D341Med (cell line): ENCODE measurements at regions not wholly inside any gene's neighbourhood (a gene's known extent, or its start where the extent isn't known, plus 50 kb on each side); places are given as distances from the start of the nearest gene placed in this dataset.

Experiments used
- DNase-seq: peaks from one replicate; pipeline ENCODE4 v3.0.0; 2012; ENCODE audit warnings: low spot score

- DNase-seq, result no peak
Observed at GRCh38 chr2:104447831-104448434, 406.0 kb upstream of the POU3F3 start.

- DNase-seq, result no peak
Observed at GRCh38 chr2:104448661-104449440, 405.1 kb upstream of the POU3F3 start.

GRCh38 chr2:104452558-104452957 is 401.4 kb upstream of the POU3F3 start:
- DNase-seq, result no peak

- DNase-seq, result no peak
Observed at GRCh38 chr2:104462731-104463130, 391.2 kb upstream of the POU3F3 start.

- DNase-seq, result no peak
Observed at GRCh38 chr2:104465981-104466380, 387.9 kb upstream of the POU3F3 start.

DNA sequence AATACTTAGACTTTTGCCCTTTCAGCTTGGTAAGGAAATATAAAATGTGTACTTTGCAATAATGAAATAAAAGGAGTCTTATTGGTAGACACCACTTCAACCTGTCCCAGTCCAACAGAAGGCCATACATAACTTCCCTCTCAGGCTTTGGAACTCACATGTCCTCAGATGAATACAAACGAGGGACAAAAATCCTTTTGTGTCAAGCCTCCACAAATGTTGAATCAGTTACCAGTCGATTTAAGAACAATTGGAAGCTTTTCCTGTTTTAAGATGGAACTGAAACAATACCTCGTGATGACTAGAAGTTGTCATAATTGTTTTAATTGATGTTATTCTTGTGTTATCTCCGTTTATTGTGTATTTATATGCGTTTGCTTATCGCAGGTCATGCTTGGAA is 385.1 kb upstream of the POU3F3 start:
- no peak for DNase-seq

DNA sequence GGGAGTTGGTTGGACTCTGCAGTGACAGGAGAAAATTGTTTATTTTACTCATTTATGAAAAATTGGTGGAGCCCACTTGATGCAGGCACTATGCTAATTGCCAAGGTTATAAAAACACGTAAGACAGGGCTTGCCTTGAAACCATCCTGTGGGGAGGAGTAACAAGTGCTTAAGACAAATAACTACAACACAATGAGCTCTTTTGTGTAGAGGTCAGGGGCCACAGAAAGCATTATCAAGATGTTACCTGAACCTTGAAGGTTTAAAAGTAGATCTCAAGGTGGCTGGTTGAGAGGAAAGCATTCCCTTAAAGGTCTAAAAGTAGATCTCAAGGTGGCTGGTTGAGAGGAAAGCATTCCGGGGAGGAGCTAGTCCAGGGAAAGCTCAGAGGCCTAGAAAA is 381.8 kb upstream of the POU3F3 start:
- no peak for DNase-seq

GRCh38 chr2:104473546-104473945 is 380.4 kb upstream of the POU3F3 start:
- no peak for DNase-seq

GRCh38 chr2:104474716-104475115 is 379.2 kb upstream of the POU3F3 start:
- DNase-seq, result no peak

- no peak for DNase-seq
Observed at GRCh38 chr2:104476075-104476474, 377.8 kb upstream of the POU3F3 start.

- DNase-seq, result no peak
Observed at GRCh38 chr2:104476563-104476988, 377.3 kb upstream of the POU3F3 start.

- no peak for DNase-seq
Observed at GRCh38 chr2:104481341-104481740, 372.6 kb upstream of the POU3F3 start.

DNA sequence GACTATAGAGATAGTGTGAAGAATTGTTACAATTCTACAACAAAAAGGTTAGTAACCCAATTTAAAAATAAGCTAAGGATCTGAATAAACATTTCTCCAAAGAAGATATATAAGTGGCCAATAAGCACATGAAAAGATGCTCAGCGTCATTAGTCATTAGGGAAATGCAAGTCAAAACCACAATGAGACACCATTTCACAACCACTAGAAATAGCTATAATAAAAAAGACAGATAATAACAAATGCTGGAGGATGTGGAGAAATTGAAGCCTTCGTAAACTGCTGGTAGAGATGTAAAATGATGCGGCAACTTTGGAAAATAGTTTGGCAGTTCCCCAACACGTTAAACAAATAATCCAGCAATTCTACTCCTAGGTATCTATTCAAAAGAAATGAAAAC is 366.5 kb upstream of the POU3F3 start:
- DNase-seq, result no peak

GRCh38 chr2:104493698-104494097 is 360.2 kb upstream of the POU3F3 start:
- no peak for DNase-seq

DNA sequence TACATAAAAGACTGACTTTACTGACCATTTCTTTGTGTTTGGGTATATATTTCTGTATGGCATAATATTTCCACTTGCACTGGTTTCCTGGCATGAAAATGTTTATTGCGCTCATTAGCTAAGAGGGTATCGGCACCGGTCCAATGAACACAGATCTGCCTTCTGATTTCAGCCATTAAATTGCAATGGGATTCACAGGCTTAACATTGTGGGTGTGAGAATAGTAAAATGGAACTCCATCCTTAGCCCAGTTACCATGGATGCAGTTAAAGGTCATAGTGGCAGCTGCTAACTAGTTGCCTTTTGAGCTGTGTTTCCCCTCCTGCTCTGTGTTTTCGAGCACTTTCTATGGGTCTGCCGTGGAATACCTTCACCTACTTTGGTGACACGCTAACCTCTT is 352.6 kb upstream of the POU3F3 start:
- DNase-seq, result no peak

DNA sequence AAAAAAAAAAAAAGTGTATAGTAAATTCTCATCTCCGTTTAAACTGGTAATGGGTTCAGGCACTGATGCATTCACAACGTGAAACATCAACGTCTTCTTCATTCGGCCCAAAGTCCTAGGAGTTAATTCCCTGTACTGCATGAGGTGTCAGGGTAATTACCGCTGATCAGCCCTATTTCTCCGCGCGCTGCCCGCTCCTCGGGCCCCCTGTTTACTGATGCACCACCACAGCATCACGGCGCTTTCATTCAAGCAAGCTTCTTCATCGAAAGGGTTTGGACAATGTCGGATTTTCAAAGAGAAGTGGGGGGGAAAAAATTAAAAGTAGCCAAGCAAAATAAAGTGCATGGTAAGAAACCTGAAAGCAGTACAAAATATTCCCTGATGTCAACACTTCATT is 352.0 kb upstream of the POU3F3 start:
- DNase-seq, result no peak

GRCh38 chr2:104502901-104503300 is 351.0 kb upstream of the POU3F3 start:
- no peak for DNase-seq

GRCh38 chr2:104504331-104505073 is 349.4 kb upstream of the POU3F3 start:
- no peak for DNase-seq

GRCh38 chr2:104518256-104518655 is 335.7 kb upstream of the POU3F3 start:
- DNase-seq, result no peak

- DNase-seq, result no peak
Observed at GRCh38 chr2:104521247-104521646, 332.7 kb upstream of the POU3F3 start.

- DNase-seq, result no peak
Observed at GRCh38 chr2:104523921-104524320, 330.0 kb upstream of the POU3F3 start.

GRCh38 chr2:104528101-104528500 is 325.8 kb upstream of the POU3F3 start:
- no peak for DNase-seq

DNA sequence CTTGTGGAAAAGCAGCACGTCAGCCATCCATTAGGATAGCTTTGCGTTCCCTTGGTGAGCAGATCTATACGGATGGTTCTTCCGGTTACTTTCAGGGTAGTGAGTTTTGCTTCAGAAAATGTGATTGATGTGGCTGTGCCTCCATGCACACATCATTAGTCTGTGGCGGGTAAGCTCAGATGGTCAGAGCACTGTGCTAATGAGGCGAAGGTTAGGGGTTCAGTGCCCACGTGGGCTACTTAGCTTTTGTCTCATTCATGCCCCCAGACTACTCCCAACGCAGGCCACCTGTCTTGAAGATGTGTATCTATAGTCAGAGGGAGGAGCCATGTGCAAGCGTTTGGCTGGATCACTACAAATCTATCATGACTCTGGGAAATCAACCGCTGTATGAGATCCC is 322.8 kb upstream of the POU3F3 start:
- DNase-seq, result no peak
